Lung (tissue), 11 donors: ENCODE measurements at regions not wholly inside any gene's neighbourhood (a gene's known extent, or its start where the extent isn't known, plus 50 kb on each side); places are given as distances from the start of the nearest gene placed in this dataset.

Experiments used
- ATAC-seq: fragments of 200-7000 bp; cut with Tn5 transposase; one replicate; pipeline ENCODE4 v1.9.1; 2020; ENCODE audit warnings: moderate number of reproducible peaks; ENCODE audit not compliant: insufficient read depth, low FRiP score
- DNase-seq, 3 donors: peaks; one replicate each; pipeline ENCODE4 v3.0.0-alpha.2; 2013 to 2017
- H3K27ac ChIP-seq, 2 donors: one replicate each; pipeline ENCODE4 v1.5.1; 2013; ENCODE audit warnings: mild to moderate bottlenecking in 2 of 2, moderate library complexity in 2 of 2, control low read depth in 1 of 2, inconsistent platforms in 1 of 2, low read depth in 1 of 2, low read length in 1 of 2
- H3K27me3 ChIP-seq, 3 donors: one replicate each; pipeline ENCODE4 v1.5.1; 2013; ENCODE audit warnings: low read length in 2 of 3; ENCODE audit not compliant: control insufficient read depth in 3 of 3, insufficient read depth in 3 of 3
- H3K36me3 ChIP-seq, 4 donors: one replicate each; pipeline ENCODE4 v1.5.1; 2013; ENCODE audit warnings: low read length in 4 of 4, mild to moderate bottlenecking in 1 of 4, moderate library complexity in 1 of 4; ENCODE audit not compliant: control insufficient read depth in 4 of 4, insufficient read depth in 4 of 4
- H3K4me1 ChIP-seq, 5 donors: one replicate each; pipeline ENCODE4 v1.5.1; 2013; ENCODE audit warnings: low read length in 5 of 5, mild to moderate bottlenecking in 2 of 5, moderate library complexity in 1 of 5; ENCODE audit not compliant: control insufficient read depth in 5 of 5, insufficient read depth in 5 of 5
- H3K4me3 ChIP-seq: one replicate; pipeline ENCODE4 v1.5.1; 2013; ENCODE audit warnings: mild to moderate bottlenecking, control low read depth, moderate library complexity
- H3K9ac ChIP-seq, 2 donors: one replicate each; pipeline ENCODE4 v1.5.1; 2013; ENCODE audit warnings: low read length in 2 of 2, control low read depth in 1 of 2; ENCODE audit not compliant: insufficient read depth in 1 of 2
- H3K9me3 ChIP-seq, 4 donors: one replicate each; pipeline ENCODE4 v1.5.1; 2013; ENCODE audit warnings: low read length in 3 of 4, mild to moderate bottlenecking in 1 of 4, moderate library complexity in 1 of 4; ENCODE audit not compliant: control insufficient read depth in 4 of 4, insufficient read depth in 3 of 4
- WGBS, 2 donors: extraction: QIAGEN DNeasy Blood & Tissue Kit; methylation state at CpG; one replicate each; pipeline ENCODE4 v1.1.7; 2013; 5-methylcytosine and 5-hydroxymethylcytosine counted together
- TF ChIP-seq, protein P1 (sequence below): IDR thresholded peaks from 2 replicates; pipeline ENCODE4 v1.5.1; 2012; ENCODE audit warnings: mild to moderate bottlenecking; ENCODE audit errors: control extremely low read depth, extremely low read depth
- donor health status: control.
- donor health status: control.
- donor health status: Bipolar disorder and iron deficiency.
- donor health status: healthy.
- donor health status: DM: yes; HTN: yes; CAD: no.

DNA sequence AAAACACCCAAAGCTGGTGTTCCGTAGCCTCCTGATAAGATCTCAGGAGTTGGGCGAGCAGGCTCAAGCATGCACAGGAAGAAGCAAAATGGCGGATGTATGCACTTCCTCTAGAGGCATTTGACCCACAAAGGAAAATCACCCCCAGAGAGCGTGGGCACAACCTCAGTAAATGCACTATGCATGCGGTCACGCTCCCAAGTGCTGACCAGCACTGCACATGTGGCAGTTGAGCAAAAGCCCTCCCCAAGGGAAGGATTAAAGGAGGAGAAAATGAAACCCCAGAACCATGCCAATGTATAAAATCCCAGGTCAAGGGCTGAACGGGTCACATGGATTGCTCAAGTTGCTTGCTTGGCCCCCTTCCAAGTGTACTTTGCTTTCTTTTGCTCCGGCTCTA lies 289.4 kb upstream of the IGF1R start:
- ATAC-seq (no peak), DNase-seq (peak in 1 of 3 donors; percentile 5)
- H3K9me3 ChIP-seq: peaks cover 0 to 9% (median 2%) of the 10 kb centered on the region in 4 donors
- no peak overlapping the region for H3K4me3 ChIP-seq
- no peaks in the 10 kb centered on the region for H3K4me1 ChIP-seq
- no peaks in the 10 kb centered on the region for H3K27me3 ChIP-seq
- no peak overlapping the region for H3K27ac ChIP-seq
- TF ChIP-seq, protein P1, sequence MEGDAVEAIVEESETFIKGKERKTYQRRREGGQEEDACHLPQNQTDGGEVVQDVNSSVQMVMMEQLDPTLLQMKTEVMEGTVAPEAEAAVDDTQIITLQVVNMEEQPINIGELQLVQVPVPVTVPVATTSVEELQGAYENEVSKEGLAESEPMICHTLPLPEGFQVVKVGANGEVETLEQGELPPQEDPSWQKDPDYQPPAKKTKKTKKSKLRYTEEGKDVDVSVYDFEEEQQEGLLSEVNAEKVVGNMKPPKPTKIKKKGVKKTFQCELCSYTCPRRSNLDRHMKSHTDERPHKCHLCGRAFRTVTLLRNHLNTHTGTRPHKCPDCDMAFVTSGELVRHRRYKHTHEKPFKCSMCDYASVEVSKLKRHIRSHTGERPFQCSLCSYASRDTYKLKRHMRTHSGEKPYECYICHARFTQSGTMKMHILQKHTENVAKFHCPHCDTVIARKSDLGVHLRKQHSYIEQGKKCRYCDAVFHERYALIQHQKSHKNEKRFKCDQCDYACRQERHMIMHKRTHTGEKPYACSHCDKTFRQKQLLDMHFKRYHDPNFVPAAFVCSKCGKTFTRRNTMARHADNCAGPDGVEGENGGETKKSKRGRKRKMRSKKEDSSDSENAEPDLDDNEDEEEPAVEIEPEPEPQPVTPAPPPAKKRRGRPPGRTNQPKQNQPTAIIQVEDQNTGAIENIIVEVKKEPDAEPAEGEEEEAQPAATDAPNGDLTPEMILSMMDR: no peak
- 74 to 86% methylated on average over 8 of the region's 8 CpGs for WGBS, 2 donors
- H3K36me3 ChIP-seq: no peaks in the 10 kb centered on the region
- H3K9ac ChIP-seq: no peak overlapping the region

DNA sequence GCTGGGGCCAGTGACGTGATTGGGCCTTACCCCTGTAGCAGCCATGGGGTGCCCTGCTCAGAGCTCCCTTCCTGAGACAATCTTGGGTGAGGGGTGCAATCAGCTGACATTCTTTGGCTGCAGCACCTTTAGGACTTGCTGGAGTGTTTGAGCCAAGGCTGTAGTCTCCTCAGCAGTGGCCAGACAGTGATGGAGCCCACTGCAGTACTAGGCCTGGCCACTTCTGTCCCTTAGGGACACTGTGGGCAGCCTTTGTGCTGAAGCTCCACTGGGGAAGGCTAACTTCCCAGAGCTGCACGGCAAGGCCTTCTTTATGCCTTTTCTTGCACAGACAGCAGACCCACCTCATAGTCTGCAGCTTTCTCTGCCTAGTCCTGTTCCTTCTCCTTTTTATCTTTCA lies 284.9 kb upstream of the IGF1R start:
- H3K36me3 ChIP-seq: no peaks in the 10 kb centered on the region
- no peak overlapping the region for H3K27ac ChIP-seq
- ATAC-seq (no peak), DNase-seq (no peak)
- H3K9ac ChIP-seq: no peak overlapping the region
- H3K4me3 ChIP-seq: no peak overlapping the region
- peaks cover 0 to 3% (median 0%) of the 10 kb centered on the region in 3 donors for H3K27me3 ChIP-seq
- H3K4me1 ChIP-seq: no peaks in the 10 kb centered on the region
- H3K9me3 ChIP-seq: peaks cover 0 to 7% (median 0%) of the 10 kb centered on the region in 4 donors
- TF ChIP-seq, protein P1: no peak
- 71 to 78% methylated on average over 2 of the region's 2 CpGs for WGBS, 2 donors

DNA sequence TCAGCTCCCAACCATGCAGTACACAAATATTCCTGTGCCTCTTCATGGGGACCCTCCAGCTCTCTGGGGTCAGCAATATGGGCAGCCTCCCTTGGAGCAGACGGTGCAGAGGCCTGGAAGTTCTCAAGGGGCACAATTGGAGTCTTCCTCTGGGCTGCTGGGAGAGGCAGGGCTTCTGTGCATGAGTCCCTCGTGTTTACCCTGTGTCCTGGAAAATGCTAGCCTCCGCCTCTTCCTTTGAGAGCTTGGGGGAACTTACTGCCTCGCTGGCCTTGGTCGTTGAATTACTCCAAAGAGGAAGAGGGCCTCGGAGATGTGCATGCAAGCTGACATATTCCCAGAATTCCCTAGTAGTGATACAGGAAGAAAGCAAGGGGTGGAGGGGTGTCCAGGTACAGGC lies 284.4 kb upstream of the IGF1R start:
- Histone ChIP-seq H3K27me3 (peaks cover 0 to 3% (median 0%) of the 10 kb centered on the region in 3 donors), H3K9me3 (peaks cover 0 to 5% (median 0%) of the 10 kb centered on the region in 4 donors), H3K9ac (no peak overlapping the region), H3K4me1 (no peaks in the 10 kb centered on the region), H3K27ac (no peak overlapping the region), H3K36me3 (no peaks in the 10 kb centered on the region), H3K4me3 (no peak overlapping the region)
- TF ChIP-seq, protein P1: no peak
- no peak for DNase-seq
- 48 to 54% methylated on average over 6 of the region's 6 CpGs for WGBS, 2 donors
- ATAC-seq: no peak

DNA sequence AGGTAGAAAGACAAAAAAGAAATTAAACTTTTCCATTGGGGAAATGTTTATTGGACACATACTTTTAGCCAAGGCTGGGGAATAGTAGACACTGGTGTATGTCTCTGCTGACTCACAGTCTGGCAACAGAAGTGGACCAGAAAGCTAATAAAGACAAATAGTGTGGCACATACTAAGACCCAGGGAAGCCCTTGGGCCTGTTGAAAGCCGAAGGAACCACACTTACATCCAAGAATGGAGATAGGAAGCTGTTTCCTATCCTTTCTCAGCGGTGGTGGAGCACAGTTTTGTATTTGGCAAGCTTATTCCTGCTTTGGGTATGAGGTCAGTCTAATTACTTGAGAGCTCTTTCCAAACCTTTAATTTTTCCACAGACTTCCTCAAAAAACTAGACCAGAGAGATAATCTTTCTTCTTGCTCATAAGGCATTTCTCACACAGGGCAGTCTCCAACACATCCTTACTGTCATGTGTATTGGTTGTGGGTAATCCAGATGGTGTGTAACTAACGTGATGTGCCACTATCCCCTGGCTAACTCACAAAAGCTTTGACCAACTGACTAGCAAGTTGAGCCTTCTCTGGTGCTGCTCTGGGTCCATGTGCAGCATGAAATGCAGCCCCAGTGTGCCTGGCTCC lies 279.1 kb upstream of the IGF1R start:
- Histone ChIP-seq H3K27me3 (peaks cover 0 to 3% (median 0%) of the 10 kb centered on the region in 3 donors), H3K36me3 (no peaks in the 10 kb centered on the region), H3K4me3 (no peak overlapping the region), H3K9me3 (no peaks in the 10 kb centered on the region), H3K27ac (no peak overlapping the region), H3K4me1 (no peaks in the 10 kb centered on the region), H3K9ac (no peak overlapping the region)
- ATAC-seq (peak; percentile 41), DNase-seq (peak in 1 of 3 donors; percentile 11)
- 58 to 82% methylated on average over 3 of the region's 3 CpGs for WGBS, 2 donors
- TF ChIP-seq, protein P1: no peak
